Bronchial epithelial cell (primary cell): ENCODE measurements at regions not wholly inside any gene's neighbourhood (a gene's known extent, or its start where the extent isn't known, plus 50 kb on each side); places are given as distances from the start of the nearest gene placed in this dataset.
"Not testable (repeated sequence)": the region's sequence is repeated elsewhere in the genome, so short reads cannot be mapped to it uniquely, and the experiment has no call there.

Source experiments
- DNase-seq: peaks from one replicate; pipeline ENCODE4 v3.0.0-alpha.2; 2010; ENCODE audit warnings: low read depth
- FAIRE-seq: peaks from 2 replicates; lab custom pipeline; 2011; peaks lifted over from hg19 to GRCh38; lab: Jason Lieb, UNC
- H3K27me3 ChIP-seq: 2 replicates; pipeline ENCODE4 v1.5.1; 2011; ENCODE audit warnings: low read length; ENCODE audit not compliant: control insufficient read depth, insufficient read depth
- H3K36me3 ChIP-seq: 2 replicates; pipeline ENCODE4 v1.5.1; 2011; ENCODE audit warnings: low read length; ENCODE audit not compliant: control insufficient read depth, insufficient read depth
- H3K4me3 ChIP-seq: 2 replicates; pipeline ENCODE4 v1.5.1; 2011; ENCODE audit warnings: mild to moderate bottlenecking, low read depth, low read length, control low read depth
- TF ChIP-seq, protein P1 (sequence below): IDR thresholded peaks from 2 replicates; pipeline ENCODE4 v1.5.1; 2011; ENCODE audit warnings: mild to moderate bottlenecking, moderate library complexity, low read length, control low read depth, inconsistent platforms; ENCODE audit not compliant: insufficient read depth, severe bottlenecking

DNA sequence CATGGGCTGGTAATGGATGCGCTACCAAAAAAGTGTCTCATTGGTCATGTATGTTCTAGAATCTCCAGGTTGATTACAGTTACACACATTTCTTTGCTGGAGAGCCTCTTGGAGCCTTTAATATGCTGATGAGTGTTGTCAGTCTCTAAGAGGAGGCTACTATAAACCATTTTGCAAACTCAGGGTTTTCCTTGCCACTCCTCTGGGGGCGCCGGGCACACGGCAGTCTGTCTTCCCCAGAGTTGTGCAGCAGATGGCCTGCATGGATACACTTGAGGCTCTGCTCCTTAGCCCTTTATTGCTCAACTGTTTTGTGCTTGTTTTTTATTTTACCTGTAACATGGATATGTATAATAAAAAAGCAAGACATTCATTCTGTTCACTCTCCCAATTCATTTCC lies 196.5 kb downstream of the ACTR3B start:
- TF ChIP-seq, protein P1, sequence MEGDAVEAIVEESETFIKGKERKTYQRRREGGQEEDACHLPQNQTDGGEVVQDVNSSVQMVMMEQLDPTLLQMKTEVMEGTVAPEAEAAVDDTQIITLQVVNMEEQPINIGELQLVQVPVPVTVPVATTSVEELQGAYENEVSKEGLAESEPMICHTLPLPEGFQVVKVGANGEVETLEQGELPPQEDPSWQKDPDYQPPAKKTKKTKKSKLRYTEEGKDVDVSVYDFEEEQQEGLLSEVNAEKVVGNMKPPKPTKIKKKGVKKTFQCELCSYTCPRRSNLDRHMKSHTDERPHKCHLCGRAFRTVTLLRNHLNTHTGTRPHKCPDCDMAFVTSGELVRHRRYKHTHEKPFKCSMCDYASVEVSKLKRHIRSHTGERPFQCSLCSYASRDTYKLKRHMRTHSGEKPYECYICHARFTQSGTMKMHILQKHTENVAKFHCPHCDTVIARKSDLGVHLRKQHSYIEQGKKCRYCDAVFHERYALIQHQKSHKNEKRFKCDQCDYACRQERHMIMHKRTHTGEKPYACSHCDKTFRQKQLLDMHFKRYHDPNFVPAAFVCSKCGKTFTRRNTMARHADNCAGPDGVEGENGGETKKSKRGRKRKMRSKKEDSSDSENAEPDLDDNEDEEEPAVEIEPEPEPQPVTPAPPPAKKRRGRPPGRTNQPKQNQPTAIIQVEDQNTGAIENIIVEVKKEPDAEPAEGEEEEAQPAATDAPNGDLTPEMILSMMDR: no peak
- no peaks in the 10 kb centered on the region for H3K27me3 ChIP-seq
- H3K36me3 ChIP-seq: no peaks in the 10 kb centered on the region
- FAIRE-seq (no peak), DNase-seq (no peak)
- H3K4me3 ChIP-seq: no peak overlapping the region

DNA sequence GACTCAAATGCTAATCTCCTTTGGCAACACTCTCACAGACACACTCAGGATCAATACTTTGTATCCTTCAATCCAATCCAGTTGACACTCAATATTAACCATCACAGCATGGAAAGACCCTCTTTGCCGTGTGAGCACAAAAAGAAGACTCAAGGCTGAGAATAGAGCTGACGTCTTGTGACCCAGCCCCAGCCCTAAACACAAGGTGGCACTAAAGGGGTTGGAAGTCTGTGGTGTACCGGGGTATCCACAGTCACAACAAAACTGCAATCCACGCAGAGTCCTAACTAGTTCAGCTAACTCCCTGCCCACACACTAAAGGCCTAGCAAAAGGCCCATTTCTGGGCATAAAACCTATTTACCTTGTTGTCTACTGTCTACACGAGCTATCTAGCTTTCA lies 200.1 kb downstream of the ACTR3B start:
- TF ChIP-seq, protein P1: no peak
- Histone ChIP-seq H3K27me3 (no peaks in the 10 kb centered on the region), H3K4me3 (no peak overlapping the region), H3K36me3 (no peaks in the 10 kb centered on the region)
- FAIRE-seq: no peak
- no peak for DNase-seq

DNA sequence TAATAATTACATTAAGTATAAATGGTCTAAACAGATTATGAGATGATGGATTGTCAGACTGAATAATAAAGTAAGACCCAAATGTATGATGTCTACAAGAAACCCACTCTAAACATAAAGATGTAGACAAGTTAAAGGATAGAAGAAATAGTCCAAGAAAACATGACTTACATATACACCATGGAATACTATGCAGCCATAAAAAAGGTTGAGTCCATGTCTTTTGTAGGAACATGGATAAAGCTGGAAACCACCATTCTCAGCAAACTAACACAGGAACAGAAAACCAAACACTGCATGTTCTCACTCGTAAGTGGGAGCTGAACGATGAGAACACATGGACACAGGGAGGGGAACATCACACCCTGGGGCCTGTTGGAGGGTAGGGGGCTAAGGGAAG lies 202.2 kb downstream of the ACTR3B start:
- H3K27me3 ChIP-seq: not testable (repeated sequence)

DNA sequence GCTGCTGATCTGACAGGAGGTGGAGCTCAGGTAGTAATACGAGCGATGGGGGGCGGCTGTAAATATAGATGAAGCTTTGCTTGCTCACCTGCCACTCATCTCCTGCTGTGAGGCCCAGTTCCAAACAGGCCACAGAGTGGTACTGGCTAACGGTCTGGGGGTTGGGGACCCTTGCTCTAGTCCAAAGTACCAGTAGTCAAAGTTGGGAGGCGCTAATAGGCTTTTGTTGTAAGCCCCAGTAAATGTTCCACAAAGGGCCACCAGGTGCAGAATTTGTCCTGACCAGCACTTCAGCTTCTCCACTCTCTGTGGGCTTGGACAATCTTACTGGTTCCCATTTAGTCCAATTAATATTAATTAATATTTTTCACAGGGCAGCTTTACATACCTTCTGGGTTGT lies 206.6 kb downstream of the ACTR3B start:
- no peak overlapping the region for H3K4me3 ChIP-seq
- no peak for FAIRE-seq
- TF ChIP-seq, protein P1: no peak
- no peaks in the 10 kb centered on the region for H3K36me3 ChIP-seq
- H3K27me3 ChIP-seq: no peaks in the 10 kb centered on the region
- DNase-seq: no peak

More for the DNA sequence above, 202.2 kb downstream of the ACTR3B start:
- FAIRE-seq, H3K4me3 ChIP-seq, H3K36me3 ChIP-seq, DNase-seq: not testable (repeated sequence)

DNA sequence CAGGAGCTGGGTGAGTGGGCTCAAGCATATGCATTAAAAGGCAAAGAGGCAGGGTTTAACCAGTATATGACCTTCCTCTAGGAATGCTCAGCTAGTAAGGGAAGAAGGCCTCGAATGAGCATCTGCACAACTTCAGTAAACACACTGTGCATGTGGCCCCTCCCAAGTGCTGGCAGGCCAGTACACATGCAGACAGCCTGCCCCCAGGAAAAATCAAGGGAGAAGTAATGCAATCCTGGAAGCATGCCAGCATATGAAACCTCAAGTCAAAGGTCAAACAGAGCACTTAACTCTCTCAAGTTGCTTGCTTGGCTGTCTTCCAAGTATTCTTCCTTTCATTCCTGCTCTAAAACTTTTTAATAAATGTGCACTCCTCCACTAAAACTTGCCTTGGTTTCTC lies 208.4 kb downstream of the ACTR3B start:
- H3K36me3 ChIP-seq: no peaks in the 10 kb centered on the region
- H3K27me3 ChIP-seq: no peaks in the 10 kb centered on the region
- peak; percentile 32 for DNase-seq
- TF ChIP-seq, protein P1: no peak
- no peak for FAIRE-seq
- no peak overlapping the region for H3K4me3 ChIP-seq

DNA sequence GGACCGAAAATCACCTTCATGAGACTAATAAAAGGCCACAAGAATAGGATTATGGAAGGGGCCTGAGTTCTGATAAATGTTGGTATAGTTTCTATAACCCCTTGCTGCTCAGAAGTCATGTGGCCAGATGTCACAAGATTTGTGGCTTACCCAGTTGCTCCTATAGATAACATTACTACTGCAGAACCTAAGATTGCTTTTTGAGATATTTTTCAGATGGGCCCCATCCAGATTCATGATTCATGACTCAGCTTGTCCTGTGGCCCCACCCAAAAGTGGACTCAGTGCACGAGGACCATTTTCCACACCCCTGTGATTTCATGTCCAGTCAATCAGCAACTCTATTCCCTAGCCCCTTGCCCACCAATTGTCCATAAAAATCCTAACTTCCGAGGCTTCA lies 209.0 kb downstream of the ACTR3B start:
- Histone ChIP-seq H3K4me3 (no peak overlapping the region), H3K36me3 (no peaks in the 10 kb centered on the region), H3K27me3 (no peaks in the 10 kb centered on the region)
- FAIRE-seq: no peak
- TF ChIP-seq, protein P1: no peak
- no peak for DNase-seq
